Upper lobe of left lung (tissue), 4 donors: ENCODE measurements at regions not wholly inside any gene's neighbourhood (a gene's known extent, or its start where the extent isn't known, plus 50 kb on each side); places are given as distances from the start of the nearest gene placed in this dataset.
"Not testable (repeated sequence)": the region's sequence is repeated elsewhere in the genome, so short reads cannot be mapped to it uniquely, and the experiment has no call there.

ENCODE experiments used
- CTCF ChIP-seq, 6 experiments: fragments of 450-650 bp in 4 of 6; fragments of 200-600 bp in 2 of 6; sonication (generic) in 2 of 6; IDR thresholded peaks; one replicate each; pipeline ENCODE4 v1.5.1; 2016 to 2019; ENCODE audit warnings: antibody characterized with exemption in 6 of 6
- EP300 ChIP-seq, 4 donors: sonication (generic); formaldehyde crosslinking; IDR thresholded peaks; one replicate each; pipeline ENCODE4 v1.5.1; 2017; ENCODE audit warnings: antibody characterized with exemption in 4 of 4, control low read depth in 2 of 4
- POLR2A ChIP-seq, 4 donors: fragments of 450-650 bp; IDR thresholded peaks; one replicate each; pipeline ENCODE4 v1.5.1; 2016 to 2017; ENCODE audit warnings: antibody characterized with exemption in 4 of 4, mild to moderate bottlenecking in 2 of 4
- POLR2AphosphoS5 ChIP-seq, 2 donors: sonication (generic); formaldehyde crosslinking; IDR thresholded peaks; one replicate each; pipeline ENCODE4 v1.5.1; 2017; ENCODE audit warnings: antibody characterized with exemption in 2 of 2

GRCh38 chr9:41643571-41644279 lies 454.6 kb upstream of the ZNG1F start:
- peak in 1 of 6 experiments; percentile 11 for TF ChIP-seq CTCF (IDR thresholded peaks at IDR 0.05)
- peak in 1 of 4 donors; percentile 16 for TF ChIP-seq POLR2A (IDR thresholded peaks at IDR 0.05)
- TF ChIP-seq POLR2AphosphoS5, EP300 (IDR thresholded peaks at IDR 0.05): not testable (repeated sequence)
